ENCODE measurements at regions not wholly inside any gene's neighbourhood (a gene's known extent, or its start where the extent isn't known, plus 50 kb on each side); places are given as distances from the start of the nearest gene placed in this dataset.
A peak's percentile ranks its signal among the peaks of the same experiment; 100 is the strongest.

- Histone ChIP-seq H3K9me3 (ENCODE audit: control insufficient read depth in 4 of 4, insufficient read depth in 3 of 4, low read length in 3 of 4) (peaks cover 0 to 2% (median 0%) of the 10 kb centered on the region in 4 donors), H3K4me1 (ENCODE audit: control insufficient read depth in 5 of 5, insufficient read depth in 5 of 5, low read length in 5 of 5) (no peaks in the 10 kb centered on the region), H3K4me3 (no peak overlapping the region), H3K9ac (ENCODE audit: insufficient read depth in 1 of 2, low read length in 2 of 2) (no peak overlapping the region), H3K36me3 (ENCODE audit: control insufficient read depth in 4 of 4, insufficient read depth in 4 of 4, low read length in 4 of 4) (no peaks in the 10 kb centered on the region), H3K27ac (ENCODE audit: low read depth in 1 of 2, low read length in 1 of 2) (no peak overlapping the region), H3K27me3 (ENCODE audit: control insufficient read depth in 3 of 3, insufficient read depth in 3 of 3, low read length in 2 of 3) (no peaks in the 10 kb centered on the region)
- TF ChIP-seq CTCF (IDR thresholded peaks at IDR 0.05; ENCODE audit: control extremely low read depth, extremely low read depth): no peak
- ATAC-seq (ENCODE audit: insufficient read depth, low FRiP score) (no peak), DNase-seq (no peak)
- WGBS, 2 donors: 78 to 81% methylated on average over 2 of the region's 2 CpGs
These were observed 685.4 kb downstream of the TENT5A start for GRCh38 chr6:81067057-81067456.

- H3K4me3 ChIP-seq: no peak overlapping the region
These were observed 688.6 kb downstream of the TENT5A start for GRCh38 chr6:81063891-81064290.

GRCh38 chr6:81054036-81054435, 698.4 kb downstream of the TENT5A start:
- H3K4me1 ChIP-seq (ENCODE audit: control insufficient read depth in 5 of 5, insufficient read depth in 5 of 5, low read length in 5 of 5): peaks cover 0 to 3% (median 0%) of the 10 kb centered on the region in 5 donors
- no peak for TF ChIP-seq CTCF (IDR thresholded peaks at IDR 0.05; ENCODE audit: control extremely low read depth, extremely low read depth)
- H3K9ac ChIP-seq (ENCODE audit: insufficient read depth in 1 of 2, low read length in 2 of 2): no peak overlapping the region
- H3K36me3 ChIP-seq (ENCODE audit: control insufficient read depth in 4 of 4, insufficient read depth in 4 of 4, low read length in 4 of 4): no peaks in the 10 kb centered on the region
- WGBS, 2 donors: 69 to 78% methylated on average over 2 of the region's 2 CpGs
- ATAC-seq (ENCODE audit: insufficient read depth, low FRiP score): no peak
- no peak overlapping the region for H3K4me3 ChIP-seq
- H3K9me3 ChIP-seq (ENCODE audit: control insufficient read depth in 4 of 4, insufficient read depth in 3 of 4, low read length in 3 of 4): no peaks in the 10 kb centered on the region
- DNase-seq: no peak
- H3K27ac ChIP-seq (ENCODE audit: low read depth in 1 of 2, low read length in 1 of 2): no peak overlapping the region
- no peaks in the 10 kb centered on the region for H3K27me3 ChIP-seq (ENCODE audit: control insufficient read depth in 3 of 3, insufficient read depth in 3 of 3, low read length in 2 of 3)

More at GRCh38 chr6:81063891-81064290, 688.6 kb downstream of the TENT5A start:
- ATAC-seq (ENCODE audit: insufficient read depth, low FRiP score) (no peak), DNase-seq (peak in 2 of 3 donors; percentile 12 to 26)
- H3K4me1 ChIP-seq (ENCODE audit: control insufficient read depth in 5 of 5, insufficient read depth in 5 of 5, low read length in 5 of 5): no peaks in the 10 kb centered on the region
- H3K27me3 ChIP-seq (ENCODE audit: control insufficient read depth in 3 of 3, insufficient read depth in 3 of 3, low read length in 2 of 3): no peaks in the 10 kb centered on the region
- no peak for TF ChIP-seq CTCF (IDR thresholded peaks at IDR 0.05; ENCODE audit: control extremely low read depth, extremely low read depth)
- WGBS, 2 donors: 65 to 68% methylated on average over 4 of the region's 4 CpGs
- H3K27ac ChIP-seq (ENCODE audit: low read depth in 1 of 2, low read length in 1 of 2): no peak overlapping the region
- H3K36me3 ChIP-seq (ENCODE audit: control insufficient read depth in 4 of 4, insufficient read depth in 4 of 4, low read length in 4 of 4): no peaks in the 10 kb centered on the region
- H3K9ac ChIP-seq (ENCODE audit: insufficient read depth in 1 of 2, low read length in 2 of 2): no peak overlapping the region
- H3K9me3 ChIP-seq (ENCODE audit: control insufficient read depth in 4 of 4, insufficient read depth in 3 of 4, low read length in 3 of 4): peaks cover 0 to 2% (median 0%) of the 10 kb centered on the region in 4 donors

GRCh38 chr6:81051952-81052351, 700.5 kb downstream of the TENT5A start:
- 70 to 74% methylated on average over 8 of the region's 8 CpGs for WGBS, 2 donors
- TF ChIP-seq CTCF (IDR thresholded peaks at IDR 0.05; ENCODE audit: control extremely low read depth, extremely low read depth): no peak
- H3K27me3 ChIP-seq (ENCODE audit: control insufficient read depth in 3 of 3, insufficient read depth in 3 of 3, low read length in 2 of 3): no peaks in the 10 kb centered on the region
- ATAC-seq (ENCODE audit: insufficient read depth, low FRiP score): no peak
- no peak overlapping the region for H3K4me3 ChIP-seq
- H3K36me3 ChIP-seq (ENCODE audit: control insufficient read depth in 4 of 4, insufficient read depth in 4 of 4, low read length in 4 of 4): no peaks in the 10 kb centered on the region
- H3K9me3 ChIP-seq (ENCODE audit: control insufficient read depth in 4 of 4, insufficient read depth in 3 of 4, low read length in 3 of 4): no peaks in the 10 kb centered on the region
- no peak overlapping the region for H3K27ac ChIP-seq (ENCODE audit: low read depth in 1 of 2, low read length in 1 of 2)
- DNase-seq: no peak
- peaks cover 0 to 3% (median 0%) of the 10 kb centered on the region in 5 donors for H3K4me1 ChIP-seq (ENCODE audit: control insufficient read depth in 5 of 5, insufficient read depth in 5 of 5, low read length in 5 of 5)
- H3K9ac ChIP-seq (ENCODE audit: insufficient read depth in 1 of 2, low read length in 2 of 2): no peak overlapping the region

Data from lung (tissue), 11 donors.